H1 (cell line): ENCODE measurements at regions not wholly inside any gene's neighbourhood (a gene's known extent, or its start where the extent isn't known, plus 50 kb on each side); places are given as distances from the start of the nearest gene placed in this dataset.

Source experiments
- CTCF ChIA-PET: fragments of 300-600 bp; sonication (Branson Sonifier 250); formaldehyde crosslinking; loops from one replicate; lab custom pipeline; 2021; ENCODE audit not compliant: partially characterized antibody; lab: Charles Lee
- POLR2A ChIA-PET: fragments of 300-600 bp; sonication (Branson Sonifier 250); formaldehyde crosslinking; loops from one replicate; lab custom pipeline; 2021; ENCODE audit warnings: inconsistent platforms; ENCODE audit not compliant: partially characterized antibody; lab: Charles Lee
- DNase-seq, 2 experiments: peaks; one replicate each; pipeline versions ENCODE4 v3.0.0 to v3.0.0-alpha.2; 2010 to 2022; ENCODE audit warnings: low spot score in 2 of 2, low read depth in 1 of 2, mixed read lengths in 1 of 2
- FAIRE-seq: peaks from 2 replicates; lab custom pipeline; 2011; peaks lifted over from hg19 to GRCh38; lab: Jason Lieb, UNC
- H2AFZ ChIP-seq: 2 replicates; pipeline ENCODE4 v1.8.1; 2012; ENCODE audit warnings: low read length, inconsistent platforms
- H2AK5ac ChIP-seq: 2 replicates; pipeline ENCODE4 v1.6.1; 2013; ENCODE audit warnings: low read depth, low read length
- H2BK120ac ChIP-seq: replicated peaks from 2 replicates; pipeline ENCODE3; 2013; ENCODE audit warnings: low read depth, low read length, inconsistent platforms
- H2BK12ac ChIP-seq: 2 replicates; pipeline ENCODE4 v1.6.1; 2013; ENCODE audit warnings: low read depth, low read length
- H2BK15ac ChIP-seq: 2 replicates; pipeline ENCODE4 v1.6.1; 2013; ENCODE audit warnings: low read length
- H2BK20ac ChIP-seq: 2 replicates; pipeline ENCODE4 v1.6.1; 2013; ENCODE audit warnings: low read length
- H2BK5ac ChIP-seq: 2 replicates; pipeline ENCODE4 v1.6.1; 2013; ENCODE audit warnings: low read depth, low read length
- H3K14ac ChIP-seq: 2 replicates; pipeline ENCODE4 v1.6.1; 2013; ENCODE audit warnings: inconsistent platforms; ENCODE audit not compliant: insufficient read length
- H3K18ac ChIP-seq: 2 replicates; pipeline ENCODE4 v1.6.1; 2013; ENCODE audit warnings: low read length; ENCODE audit errors: extremely low read depth
- H3K23ac ChIP-seq: 2 replicates; pipeline ENCODE4 v1.6.1; 2013; ENCODE audit warnings: inconsistent platforms; ENCODE audit not compliant: insufficient read length
- H3K23me2 ChIP-seq: 2 replicates; pipeline ENCODE4 v1.6.1; 2013; ENCODE audit warnings: low read depth, low read length
- H3K27ac ChIP-seq: 2 replicates; pipeline ENCODE4 v1.6.1; 2011; ENCODE audit warnings: low read depth, low read length, inconsistent platforms
- H3K27me3 ChIP-seq, 4 experiments: replicated peaks in 1 of 4; 1 replicate in 1 of 4; 2 replicates in 3 of 4; pipeline versions ENCODE4 v1.6.1 to v1.8.1; 2011 to 2013; ENCODE audit warnings: low read length in 3 of 4, mild to moderate bottlenecking in 3 of 4, inconsistent platforms in 2 of 4, mixed read lengths in 2 of 4, moderate library complexity in 1 of 4; ENCODE audit not compliant: control insufficient read depth in 3 of 4, insufficient read depth in 3 of 4; ENCODE audit errors: extremely low read depth in 1 of 4
- H3K36me3 ChIP-seq, 4 experiments: 2 replicates each; pipeline versions ENCODE4 v1.6.1 to v1.8.1; 2011 to 2013; ENCODE audit warnings: mild to moderate bottlenecking in 4 of 4, low read length in 3 of 4, moderate library complexity in 2 of 4, control low read depth in 1 of 4, inconsistent platforms in 1 of 4; ENCODE audit not compliant: insufficient read depth in 4 of 4, control insufficient read depth in 2 of 4
- H3K4ac ChIP-seq: replicated peaks from 2 replicates; pipeline ENCODE3; 2013; ENCODE audit warnings: low read length, low read depth, mixed read lengths, inconsistent platforms; ENCODE audit not compliant: insufficient read length
- H3K4me1 ChIP-seq, 4 experiments: replicated peaks in 1 of 4; 1 replicate in 1 of 4; 2 replicates in 3 of 4; pipeline versions ENCODE4 v1.6.1 to v1.8.1; 2011 to 2013; ENCODE audit warnings: low read length in 3 of 4, inconsistent platforms in 2 of 4, mixed read lengths in 1 of 4; ENCODE audit not compliant: insufficient read depth in 4 of 4, control insufficient read depth in 3 of 4
- H3K4me2 ChIP-seq, 2 experiments: 2 replicates each; pipeline versions ENCODE4 v1.6.1 to v1.8.1; 2011 to 2013; ENCODE audit warnings: low read depth in 2 of 2, low read length in 2 of 2, control low read depth in 1 of 2, inconsistent platforms in 1 of 2, mild to moderate bottlenecking in 1 of 2; ENCODE audit not compliant: insufficient read depth in 1 of 2
- H3K4me3 ChIP-seq, 4 experiments: fragments of 200-600, 300-600 bp in 1 of 4; sonication (generic), shearing (Covaris generic), sonication (Bioruptor Twin) in 1 of 4; 2 replicates each; pipeline versions ENCODE4 v1.5.1 to v1.8.1; 2011 to 2016; ENCODE audit warnings: low read length in 4 of 4, low read depth in 3 of 4, control low read depth in 2 of 4, inconsistent platforms in 2 of 4, mild to moderate bottlenecking in 2 of 4, mixed read lengths in 1 of 4, moderate library complexity in 1 of 4; ENCODE audit not compliant: insufficient read depth in 2 of 4; ENCODE audit errors: extremely low read depth in 1 of 4
- H3K56ac ChIP-seq: replicated peaks from 2 replicates; pipeline ENCODE3; 2013; ENCODE audit warnings: low read depth, mild to moderate bottlenecking, mixed read lengths, low read length, inconsistent platforms; ENCODE audit not compliant: insufficient read length
- H3K79me1 ChIP-seq: 2 replicates; pipeline ENCODE4 v1.6.1; 2013; ENCODE audit warnings: low read depth, low read length, control low read depth
- H3K79me2 ChIP-seq, 2 experiments: 2 replicates each; pipeline versions ENCODE4 v1.6.1 to v1.8.1; 2012 to 2013; ENCODE audit warnings: low read length in 2 of 2, mild to moderate bottlenecking in 2 of 2, inconsistent platforms in 1 of 2; ENCODE audit not compliant: insufficient read depth in 2 of 2, control insufficient read depth in 1 of 2
- H3K9ac ChIP-seq, 4 experiments: replicated peaks in 1 of 4; 1 replicate in 1 of 4; 2 replicates in 3 of 4; pipeline versions ENCODE4 v1.6.1 to v1.8.1; 2011 to 2013; ENCODE audit warnings: low read depth in 3 of 4, low read length in 3 of 4, control low read depth in 2 of 4, mild to moderate bottlenecking in 2 of 4, moderate library complexity in 2 of 4, inconsistent platforms in 1 of 4; ENCODE audit errors: extremely low read depth in 1 of 4
- H3K9me3 ChIP-seq, 2 experiments: 2 replicates each; pipeline versions ENCODE4 v1.6.1 to v1.8.1; 2012 to 2013; ENCODE audit warnings: mild to moderate bottlenecking in 2 of 2, moderate library complexity in 2 of 2, control low read depth in 1 of 2, inconsistent platforms in 1 of 2, low read depth in 1 of 2, low read length in 1 of 2, mixed read lengths in 1 of 2; ENCODE audit not compliant: insufficient read depth in 2 of 2
- H4K20me1 ChIP-seq, 2 experiments: replicated peaks in 1 of 2; 2 replicates each; pipeline versions ENCODE3 to v1.8.1; 2011 to 2013; ENCODE audit warnings: inconsistent platforms in 2 of 2, low read length in 2 of 2, mild to moderate bottlenecking in 1 of 2; ENCODE audit not compliant: insufficient read depth in 2 of 2, control insufficient read depth in 1 of 2
- H4K5ac ChIP-seq: 2 replicates; pipeline ENCODE4 v1.6.1; 2013; ENCODE audit warnings: low read length, low read depth, mixed read lengths, inconsistent platforms; ENCODE audit not compliant: insufficient read length
- H4K8ac ChIP-seq: 2 replicates; pipeline ENCODE4 v1.8.0; 2013; ENCODE audit warnings: mild to moderate bottlenecking, moderate library complexity, low read length, inconsistent platforms; ENCODE audit not compliant: insufficient read depth; ENCODE audit errors: extremely low read depth
- H4K91ac ChIP-seq: replicated peaks from 2 replicates; pipeline ENCODE3; 2013; ENCODE audit warnings: low read length, mixed read lengths, inconsistent platforms; ENCODE audit not compliant: insufficient read length
- CEBPB ChIP-seq: IDR thresholded peaks from 2 replicates; pipeline ENCODE4 v1.6.1; 2012; ENCODE audit warnings: low read depth, low read length
- KDM1A ChIP-seq: fragments of 200-600, 300-600 bp; sonication (generic); IDR thresholded peaks from 2 replicates; pipeline ENCODE4 v1.7.1; 2016; ENCODE audit warnings: mild to moderate bottlenecking, low read length, borderline replicate concordance
- SAP30 ChIP-seq: fragments of 300-600 bp; sonication (generic); IDR thresholded peaks from 2 replicates; pipeline ENCODE4 v1.7.1; 2012; ENCODE audit warnings: low read length, moderate library complexity, mild to moderate bottlenecking, inconsistent platforms; ENCODE audit not compliant: insufficient read depth, insufficient replicate concordance
- WGBS, 2 experiments: shearing (Covaris generic) in 1 of 2; methylation state at CpG; one replicate each; pipeline versions ENCODE4 v1.1.6 to v1.1.7; 2013 to 2015; ENCODE audit warnings: low lambda C conversion rate in 2 of 2, mixed read lengths in 2 of 2, inconsistent platforms in 1 of 2, low coverage in 1 of 2, missing lambda C conversion rate in 1 of 2; ENCODE audit not compliant: insufficient replicate concordance in 2 of 2, insufficient coverage in 1 of 2, insufficient read length in 1 of 2; ENCODE audit errors: extremely low coverage in 1 of 2, missing lambda C conversion rate in 1 of 2; 5-methylcytosine and 5-hydroxymethylcytosine counted together

GRCh38 chr2:120889936-120890335 lies 154.3 kb downstream of the GLI2 start:
- H3K9ac ChIP-seq: no peak overlapping the region
- peaks cover 0 to 43% of the 10 kb centered on the region in 2 experiments; a peak in 2 of 4 replicates for H3K79me2 ChIP-seq
- H3K4me3 ChIP-seq: no peak overlapping the region
- H3K9me3 ChIP-seq: no peaks in the 10 kb centered on the region
- H2AK5ac ChIP-seq: no peak overlapping the region
- H3K4me2 ChIP-seq: no peak overlapping the region
- H3K4me1 ChIP-seq: peaks cover 10 to 28% (median 20%) of the 10 kb centered on the region in 4 experiments
- H3K79me1 ChIP-seq: peaks cover 15% of the 10 kb centered on the region
- H2BK5ac ChIP-seq: no peak overlapping the region
- no peak overlapping the region for H3K56ac ChIP-seq
- DNase-seq (no peak), FAIRE-seq (no peak)
- H3K36me3 ChIP-seq: no peaks in the 10 kb centered on the region
- no peaks in the 10 kb centered on the region for H3K27me3 ChIP-seq
- no peak overlapping the region for H3K18ac ChIP-seq
- H4K20me1 ChIP-seq: peaks cover 5 to 8% of the 10 kb centered on the region in 2 experiments
- H3K23me2 ChIP-seq: no peaks in the 10 kb centered on the region
- no peak overlapping the region for H2BK20ac ChIP-seq
- no peak overlapping the region for H3K4ac ChIP-seq
- H2BK12ac ChIP-seq: no peak overlapping the region
- no peak overlapping the region for H3K27ac ChIP-seq
- no peak overlapping the region for H3K23ac ChIP-seq
- WGBS, 2 experiments: 86% methylated on average over 3 of the region's 3 CpGs; no CpG with 5 or more reads in 1 of the 2 experiments
- H4K8ac ChIP-seq: no peak overlapping the region
- TF ChIP-seq KDM1A (0 out of 2 replicates have a peak, but pooled peaks have one; percentile 32), CEBPB (no peak), SAP30 (no peak)
- H4K91ac ChIP-seq: no peak overlapping the region
- H2BK120ac ChIP-seq: no peak overlapping the region
- CTCF ChIA-PET: interaction anchor here (0.5 to 1.1 kb wide), 2 partner anchors 156 to 194 kb away, joined by 3 read pairs; no protein-coding TSS in a partner anchor
- POLR2A ChIA-PET: interaction anchor here (1.3 kb wide), 1 partner anchor 185 kb away, joined by 4 read pairs; no protein-coding TSS in a partner anchor
- H2AFZ ChIP-seq: no peak overlapping the region
- H4K5ac ChIP-seq: no peak overlapping the region
- no peak overlapping the region for H2BK15ac ChIP-seq
- H3K14ac ChIP-seq: no peak overlapping the region
